SK-N-SH treated with all-trans-retinoic acid at 6 μM for 48 hours (cell line): ENCODE measurements at regions not wholly inside any gene's neighbourhood (a gene's known extent, or its start where the extent isn't known, plus 50 kb on each side); places are given as distances from the start of the nearest gene placed in this dataset.

Experiments used
- PATZ1 ChIP-seq: fragments of 250-450 bp; sonication (Bioruptor Pico); IDR thresholded peaks from 2 replicates; pipeline ENCODE4 v1.8.0; 2020; ENCODE audit warnings: mild to moderate bottlenecking, moderate library complexity, borderline replicate concordance
- SNAI2 ChIP-seq: fragments of 250-450 bp; sonication (Bioruptor Pico); IDR thresholded peaks from 2 replicates; pipeline ENCODE4 v1.5.0; 2020; ENCODE audit warnings: mild to moderate bottlenecking, moderate library complexity

- TF ChIP-seq SNAI2 (no peak), PATZ1 (CRISPR knock-in tag) (no peak)
Observed at GRCh38 chr6:120096696-120097260, 747.2 kb upstream of the MAN1A1 start.
